ENCODE measurements at regions not wholly inside any gene's neighbourhood (a gene's known extent, or its start where the extent isn't known, plus 50 kb on each side); places are given as distances from the start of the nearest gene placed in this dataset.

- CTCF ChIA-PET: no interaction called here
- POLR2A ChIA-PET: no interaction called here
- TF ChIP-seq CTCF (IDR thresholded peaks at IDR 0.05): no peak
- Mint-ChIP-seq H3K4me3 (no peak overlapping the region), H3K9me3 (no peaks in the 10 kb centered on the region), H3K27me3 (no peaks in the 10 kb centered on the region), H3K4me1 (no peaks in the 10 kb centered on the region), H3K27ac (no peak overlapping the region), H3K36me3 (ENCODE audit: low read depth) (no peaks in the 10 kb centered on the region)
- ATAC-seq (ENCODE audit: low read depth) (no peak), DNase-seq (no peak)
- intact Hi-C loops (cut with micrococcal nuclease): no loop called here
These were observed 312.0 kb downstream of the SAMD5 start for GRCh38 chr6:147820520-147820919.

- H3K4me3 Mint-ChIP-seq: no peak overlapping the region
- DNase-seq (no peak), ATAC-seq (ENCODE audit: low read depth) (no peak)
- no peaks in the 10 kb centered on the region for H3K27me3 Mint-ChIP-seq
- ChIA-PET POLR2A (no interaction called here), CTCF (no interaction called here)
- H3K9me3 Mint-ChIP-seq: no peaks in the 10 kb centered on the region
- H3K36me3 Mint-ChIP-seq (ENCODE audit: low read depth): no peaks in the 10 kb centered on the region
- no peak overlapping the region for H3K27ac Mint-ChIP-seq
- intact Hi-C loops (cut with micrococcal nuclease): no loop called here
- H3K4me1 Mint-ChIP-seq: no peaks in the 10 kb centered on the region
- TF ChIP-seq CTCF (IDR thresholded peaks at IDR 0.05): no peak
These were observed 312.9 kb downstream of the SAMD5 start for GRCh38 chr6:147821295-147821897.

GRCh38 chr6:147823936-147824335 lies 315.4 kb downstream of the SAMD5 start:
- H3K4me3 Mint-ChIP-seq: no peak overlapping the region
- CTCF ChIA-PET: no interaction called here
- DNase-seq: no peak
- no peaks in the 10 kb centered on the region for H3K27me3 Mint-ChIP-seq
- intact Hi-C loops (cut with micrococcal nuclease): no loop called here
- TF ChIP-seq CTCF (IDR thresholded peaks at IDR 0.05): no peak
- H3K36me3 Mint-ChIP-seq (ENCODE audit: low read depth): no peaks in the 10 kb centered on the region
- H3K27ac Mint-ChIP-seq: no peak overlapping the region
- H3K4me1 Mint-ChIP-seq: no peaks in the 10 kb centered on the region
- POLR2A ChIA-PET: no interaction called here
- no peak for ATAC-seq (ENCODE audit: low read depth)
- H3K9me3 Mint-ChIP-seq: no peaks in the 10 kb centered on the region

- POLR2A ChIA-PET: no interaction called here
- ATAC-seq (ENCODE audit: low read depth): no peak
These were observed 317.4 kb downstream of the SAMD5 start for GRCh38 chr6:147825848-147826247.

GRCh38 chr6:147826698-147827097 lies 318.2 kb downstream of the SAMD5 start:
- no peak for DNase-seq
- no peaks in the 10 kb centered on the region for H3K9me3 Mint-ChIP-seq
- no peak for TF ChIP-seq CTCF (IDR thresholded peaks at IDR 0.05)
- POLR2A ChIA-PET: no interaction called here
- intact Hi-C loops (cut with micrococcal nuclease): no loop called here
- no peak overlapping the region for H3K4me3 Mint-ChIP-seq
- CTCF ChIA-PET: no interaction called here
- no peaks in the 10 kb centered on the region for H3K4me1 Mint-ChIP-seq
- H3K27me3 Mint-ChIP-seq: no peaks in the 10 kb centered on the region
- no peaks in the 10 kb centered on the region for H3K36me3 Mint-ChIP-seq (ENCODE audit: low read depth)
- no peak for ATAC-seq (ENCODE audit: low read depth)
- no peak overlapping the region for H3K27ac Mint-ChIP-seq

More at GRCh38 chr6:147825848-147826247, 317.4 kb downstream of the SAMD5 start:
- Mint-ChIP-seq H3K36me3 (ENCODE audit: low read depth) (no peaks in the 10 kb centered on the region), H3K27ac (no peak overlapping the region), H3K27me3 (no peaks in the 10 kb centered on the region), H3K9me3 (no peaks in the 10 kb centered on the region), H3K4me1 (no peaks in the 10 kb centered on the region), H3K4me3 (no peak overlapping the region)
- TF ChIP-seq CTCF (IDR thresholded peaks at IDR 0.05): no peak
- CTCF ChIA-PET: no interaction called here
- no peak for DNase-seq
- intact Hi-C loops (cut with micrococcal nuclease): no loop called here
